GM13977 (cell line): ENCODE measurements at regions not wholly inside any gene's neighbourhood (a gene's known extent, or its start where the extent isn't known, plus 50 kb on each side); places are given as distances from the start of the nearest gene placed in this dataset.

Experiments used
- DNase-seq: peaks from one replicate; pipeline ENCODE4 v3.0.0; 2012; ENCODE audit warnings: low spot score
- in situ Hi-C: fragments of 300-500 bp; cut with MboI; formaldehyde crosslinking; loops from one replicate; pipeline ENCODE4 v1.12.0; 2022; ENCODE audit warnings: low sequenced_read_pairs, low pct_unique_long_range_greater_than_20kb, mixed read lengths, inconsistent platforms; ENCODE audit not compliant: unreplicated experiment
- TF ChIP-seq, protein P1 (sequence below): IDR thresholded peaks from 2 replicates; pipeline ENCODE4 v1.5.1; 2012; ENCODE audit warnings: mild to moderate bottlenecking, control low read depth; ENCODE audit not compliant: insufficient read depth; ENCODE audit errors: extremely low read depth, missing control alignments

DNA sequence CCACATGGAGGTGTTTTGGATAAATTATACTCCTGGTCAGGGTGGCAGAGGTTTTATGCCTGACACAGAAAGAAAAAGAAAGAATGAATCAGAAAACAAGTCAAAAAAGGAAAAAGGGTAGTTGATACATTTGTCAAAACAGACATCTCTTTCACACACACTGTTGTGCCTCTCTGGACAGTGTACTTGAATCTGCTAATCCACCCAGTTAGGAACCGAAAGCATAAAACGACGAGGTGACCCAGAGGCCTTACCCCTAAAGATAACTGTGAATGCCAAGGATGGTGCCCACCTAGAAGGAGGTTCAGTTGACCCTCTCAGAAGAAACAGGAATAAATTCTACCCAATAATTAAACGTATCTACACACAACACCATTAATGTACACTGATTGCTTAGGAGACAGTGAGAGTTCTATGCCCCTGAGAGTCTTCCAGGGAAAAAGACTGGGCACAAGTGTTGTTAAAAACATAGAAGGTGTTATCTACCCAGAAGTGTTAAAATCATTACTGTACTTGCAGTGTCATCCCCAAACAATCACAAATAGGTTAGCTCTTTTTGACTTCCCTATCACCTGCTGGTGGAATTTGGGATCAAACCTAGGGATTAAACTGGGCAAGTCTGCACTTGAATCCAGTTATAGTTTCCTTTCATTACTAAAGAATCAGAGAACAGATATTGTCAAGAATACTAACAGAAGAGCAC lies 123.2 kb upstream of the DNAJC10 start:
- in situ Hi-C loops = no loop called here
- TF ChIP-seq, protein P1, sequence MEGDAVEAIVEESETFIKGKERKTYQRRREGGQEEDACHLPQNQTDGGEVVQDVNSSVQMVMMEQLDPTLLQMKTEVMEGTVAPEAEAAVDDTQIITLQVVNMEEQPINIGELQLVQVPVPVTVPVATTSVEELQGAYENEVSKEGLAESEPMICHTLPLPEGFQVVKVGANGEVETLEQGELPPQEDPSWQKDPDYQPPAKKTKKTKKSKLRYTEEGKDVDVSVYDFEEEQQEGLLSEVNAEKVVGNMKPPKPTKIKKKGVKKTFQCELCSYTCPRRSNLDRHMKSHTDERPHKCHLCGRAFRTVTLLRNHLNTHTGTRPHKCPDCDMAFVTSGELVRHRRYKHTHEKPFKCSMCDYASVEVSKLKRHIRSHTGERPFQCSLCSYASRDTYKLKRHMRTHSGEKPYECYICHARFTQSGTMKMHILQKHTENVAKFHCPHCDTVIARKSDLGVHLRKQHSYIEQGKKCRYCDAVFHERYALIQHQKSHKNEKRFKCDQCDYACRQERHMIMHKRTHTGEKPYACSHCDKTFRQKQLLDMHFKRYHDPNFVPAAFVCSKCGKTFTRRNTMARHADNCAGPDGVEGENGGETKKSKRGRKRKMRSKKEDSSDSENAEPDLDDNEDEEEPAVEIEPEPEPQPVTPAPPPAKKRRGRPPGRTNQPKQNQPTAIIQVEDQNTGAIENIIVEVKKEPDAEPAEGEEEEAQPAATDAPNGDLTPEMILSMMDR = no peak
- no peak for DNase-seq

GRCh38 chr2:182593394-182593975 lies 122.6 kb upstream of the DNAJC10 start:
- DNase-seq = no peak
- TF ChIP-seq, protein P1 = no peak
- in situ Hi-C loops = no loop called here

DNA sequence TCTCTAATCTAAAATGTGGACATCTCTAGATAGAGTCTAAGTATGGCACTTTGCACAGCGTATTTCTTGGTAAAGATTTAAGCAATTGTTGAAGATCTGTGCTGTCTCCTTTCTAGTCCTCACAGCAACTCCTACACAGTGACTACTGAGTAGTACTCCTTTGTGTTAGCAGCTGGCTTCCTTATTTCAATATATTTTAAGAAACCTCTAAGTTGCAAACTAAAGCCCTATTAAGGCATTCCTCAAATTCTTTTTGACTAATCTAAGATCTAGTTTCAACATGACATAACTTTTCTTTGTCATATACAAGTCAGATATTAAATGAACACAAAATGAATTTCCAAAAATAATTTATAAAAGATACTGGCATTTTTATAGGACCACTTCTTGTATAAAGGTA lies 121.8 kb upstream of the DNAJC10 start:
- in situ Hi-C loops = no loop called here
- DNase-seq = no peak
- TF ChIP-seq, protein P1 = no peak

DNA sequence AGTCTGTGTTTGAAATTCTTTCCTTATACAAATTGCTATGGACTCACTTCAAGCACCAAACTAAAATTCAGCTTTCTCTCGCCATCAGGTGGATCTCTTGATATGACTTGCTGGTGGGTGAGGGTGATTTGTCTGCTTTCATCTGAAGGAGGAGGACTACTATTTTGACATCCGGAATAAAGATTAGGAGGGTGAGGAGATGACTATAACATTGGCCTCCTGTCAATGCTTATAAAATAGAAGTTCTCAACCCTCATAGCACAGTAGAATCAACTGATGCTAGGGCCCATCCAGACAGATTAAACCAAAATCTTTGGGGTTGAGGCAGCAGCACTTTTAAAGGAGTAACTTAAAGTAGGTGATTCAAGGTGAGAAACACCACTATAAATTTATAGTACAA lies 120.4 kb upstream of the DNAJC10 start:
- in situ Hi-C loops = no loop called here
- DNase-seq = no peak
- TF ChIP-seq, protein P1 = no peak

- DNase-seq = no peak
- TF ChIP-seq, protein P1 = no peak
- in situ Hi-C loops = no loop called here
These were observed 118.3 kb upstream of the DNAJC10 start for GRCh38 chr2:182597570-182598295.

DNA sequence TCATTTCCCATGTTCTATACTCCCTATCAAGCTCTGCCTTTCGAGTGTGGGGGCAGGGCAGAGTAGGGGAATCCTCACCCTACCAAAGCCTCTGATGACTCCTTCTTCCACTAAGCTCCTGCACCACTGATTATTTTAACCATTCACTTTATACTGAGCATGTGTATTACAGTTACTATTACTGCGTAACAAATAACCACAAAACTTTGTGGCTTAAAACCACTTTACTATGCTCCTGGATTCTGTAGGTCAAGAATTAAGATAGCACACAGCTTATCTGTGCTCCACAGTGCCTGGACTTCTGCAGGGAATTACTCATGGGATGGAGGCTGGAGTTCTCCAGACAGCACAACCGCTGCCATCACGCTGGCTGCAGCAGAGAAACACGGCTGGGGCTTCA lies 117.4 kb upstream of the DNAJC10 start:
- in situ Hi-C loops = no loop called here
- TF ChIP-seq, protein P1 = no peak
- DNase-seq = no peak
